ENCODE measurements at regions not wholly inside any gene's neighbourhood (a gene's known extent, or its start where the extent isn't known, plus 50 kb on each side); places are given as distances from the start of the nearest gene placed in this dataset.

DNA sequence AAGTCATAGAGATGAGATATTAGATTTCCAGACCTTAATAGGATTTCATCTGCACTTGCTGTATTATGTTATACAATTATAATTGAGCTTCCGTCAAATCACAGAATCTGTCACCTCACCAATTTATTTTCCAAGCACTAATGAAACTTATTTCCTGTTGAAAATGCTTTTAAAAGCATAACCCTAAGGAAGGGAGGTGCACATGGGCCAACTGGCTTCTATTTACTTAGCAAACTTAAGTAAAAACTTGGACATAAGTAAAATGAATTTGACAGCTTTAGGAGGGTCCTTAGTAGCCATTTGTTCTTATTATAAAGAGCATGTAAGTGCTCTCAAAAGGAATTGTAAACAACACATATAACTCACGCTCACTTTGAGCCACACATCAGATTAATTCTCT lies 462.2 kb upstream of the TMPO start:
- TF ChIP-seq, protein P1, sequence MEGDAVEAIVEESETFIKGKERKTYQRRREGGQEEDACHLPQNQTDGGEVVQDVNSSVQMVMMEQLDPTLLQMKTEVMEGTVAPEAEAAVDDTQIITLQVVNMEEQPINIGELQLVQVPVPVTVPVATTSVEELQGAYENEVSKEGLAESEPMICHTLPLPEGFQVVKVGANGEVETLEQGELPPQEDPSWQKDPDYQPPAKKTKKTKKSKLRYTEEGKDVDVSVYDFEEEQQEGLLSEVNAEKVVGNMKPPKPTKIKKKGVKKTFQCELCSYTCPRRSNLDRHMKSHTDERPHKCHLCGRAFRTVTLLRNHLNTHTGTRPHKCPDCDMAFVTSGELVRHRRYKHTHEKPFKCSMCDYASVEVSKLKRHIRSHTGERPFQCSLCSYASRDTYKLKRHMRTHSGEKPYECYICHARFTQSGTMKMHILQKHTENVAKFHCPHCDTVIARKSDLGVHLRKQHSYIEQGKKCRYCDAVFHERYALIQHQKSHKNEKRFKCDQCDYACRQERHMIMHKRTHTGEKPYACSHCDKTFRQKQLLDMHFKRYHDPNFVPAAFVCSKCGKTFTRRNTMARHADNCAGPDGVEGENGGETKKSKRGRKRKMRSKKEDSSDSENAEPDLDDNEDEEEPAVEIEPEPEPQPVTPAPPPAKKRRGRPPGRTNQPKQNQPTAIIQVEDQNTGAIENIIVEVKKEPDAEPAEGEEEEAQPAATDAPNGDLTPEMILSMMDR (IDR thresholded peaks at IDR 0.05; ENCODE audit: insufficient read depth, low read length): no peak
- no peak for TF ChIP-seq SPI1 (IDR thresholded peaks at IDR 0.05; ENCODE audit: borderline replicate concordance, low read depth)
- TF ChIP-seq POLR2AphosphoS5 (IDR thresholded peaks at IDR 0.05; ENCODE audit: low read depth): no peak
- TF ChIP-seq, protein P2, sequence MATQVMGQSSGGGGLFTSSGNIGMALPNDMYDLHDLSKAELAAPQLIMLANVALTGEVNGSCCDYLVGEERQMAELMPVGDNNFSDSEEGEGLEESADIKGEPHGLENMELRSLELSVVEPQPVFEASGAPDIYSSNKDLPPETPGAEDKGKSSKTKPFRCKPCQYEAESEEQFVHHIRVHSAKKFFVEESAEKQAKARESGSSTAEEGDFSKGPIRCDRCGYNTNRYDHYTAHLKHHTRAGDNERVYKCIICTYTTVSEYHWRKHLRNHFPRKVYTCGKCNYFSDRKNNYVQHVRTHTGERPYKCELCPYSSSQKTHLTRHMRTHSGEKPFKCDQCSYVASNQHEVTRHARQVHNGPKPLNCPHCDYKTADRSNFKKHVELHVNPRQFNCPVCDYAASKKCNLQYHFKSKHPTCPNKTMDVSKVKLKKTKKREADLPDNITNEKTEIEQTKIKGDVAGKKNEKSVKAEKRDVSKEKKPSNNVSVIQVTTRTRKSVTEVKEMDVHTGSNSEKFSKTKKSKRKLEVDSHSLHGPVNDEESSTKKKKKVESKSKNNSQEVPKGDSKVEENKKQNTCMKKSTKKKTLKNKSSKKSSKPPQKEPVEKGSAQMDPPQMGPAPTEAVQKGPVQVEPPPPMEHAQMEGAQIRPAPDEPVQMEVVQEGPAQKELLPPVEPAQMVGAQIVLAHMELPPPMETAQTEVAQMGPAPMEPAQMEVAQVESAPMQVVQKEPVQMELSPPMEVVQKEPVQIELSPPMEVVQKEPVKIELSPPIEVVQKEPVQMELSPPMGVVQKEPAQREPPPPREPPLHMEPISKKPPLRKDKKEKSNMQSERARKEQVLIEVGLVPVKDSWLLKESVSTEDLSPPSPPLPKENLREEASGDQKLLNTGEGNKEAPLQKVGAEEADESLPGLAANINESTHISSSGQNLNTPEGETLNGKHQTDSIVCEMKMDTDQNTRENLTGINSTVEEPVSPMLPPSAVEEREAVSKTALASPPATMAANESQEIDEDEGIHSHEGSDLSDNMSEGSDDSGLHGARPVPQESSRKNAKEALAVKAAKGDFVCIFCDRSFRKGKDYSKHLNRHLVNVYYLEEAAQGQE (IDR thresholded peaks at IDR 0.05; ENCODE audit: insufficient replicate concordance, low read depth): no peak
- no peak for TF ChIP-seq GABPA (IDR thresholded peaks at IDR 0.05; ENCODE audit: low read depth)

All from HL-60 (cell line).